ENCODE measurements at regions not wholly inside any gene's neighbourhood (a gene's known extent, or its start where the extent isn't known, plus 50 kb on each side); places are given as distances from the start of the nearest gene placed in this dataset.

- TF ChIP-seq EZH2 (IDR thresholded peaks at IDR 0.05) (no peak), POLR2AphosphoS5 (IDR thresholded peaks at IDR 0.05; ENCODE audit: borderline replicate concordance, low read depth, low read length) (no peak)
Observed at GRCh38 chr9:90058182-90058763, 453.5 kb downstream of the GADD45G start.
